ENCODE measurements at regions not wholly inside any gene's neighbourhood (a gene's known extent, or its start where the extent isn't known, plus 50 kb on each side); places are given as distances from the start of the nearest gene placed in this dataset.
A peak's percentile ranks its signal among the peaks of the same experiment; 100 is the strongest.

DNA sequence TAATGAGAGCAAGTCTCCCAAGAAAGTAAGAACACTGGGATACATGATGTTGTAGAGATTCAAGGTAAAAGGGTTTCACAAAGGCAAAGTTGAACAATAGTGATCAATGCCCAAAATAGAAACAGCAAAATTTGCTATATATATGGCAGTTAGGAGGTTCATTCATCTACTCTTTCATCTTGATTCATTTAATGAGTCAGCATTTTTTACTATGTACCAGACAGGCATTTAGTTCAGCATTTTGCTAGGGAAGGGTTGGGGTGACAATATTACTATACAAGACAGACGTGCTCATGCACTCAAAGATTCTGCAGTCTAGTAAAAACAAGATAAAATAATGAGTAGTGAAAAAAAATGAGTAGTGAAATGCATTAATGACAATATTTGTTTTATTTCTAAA is 264.9 kb upstream of the LMO3 start:
- no peak for DNase-seq (ENCODE audit: low read depth)
- TF ChIP-seq, protein P1, sequence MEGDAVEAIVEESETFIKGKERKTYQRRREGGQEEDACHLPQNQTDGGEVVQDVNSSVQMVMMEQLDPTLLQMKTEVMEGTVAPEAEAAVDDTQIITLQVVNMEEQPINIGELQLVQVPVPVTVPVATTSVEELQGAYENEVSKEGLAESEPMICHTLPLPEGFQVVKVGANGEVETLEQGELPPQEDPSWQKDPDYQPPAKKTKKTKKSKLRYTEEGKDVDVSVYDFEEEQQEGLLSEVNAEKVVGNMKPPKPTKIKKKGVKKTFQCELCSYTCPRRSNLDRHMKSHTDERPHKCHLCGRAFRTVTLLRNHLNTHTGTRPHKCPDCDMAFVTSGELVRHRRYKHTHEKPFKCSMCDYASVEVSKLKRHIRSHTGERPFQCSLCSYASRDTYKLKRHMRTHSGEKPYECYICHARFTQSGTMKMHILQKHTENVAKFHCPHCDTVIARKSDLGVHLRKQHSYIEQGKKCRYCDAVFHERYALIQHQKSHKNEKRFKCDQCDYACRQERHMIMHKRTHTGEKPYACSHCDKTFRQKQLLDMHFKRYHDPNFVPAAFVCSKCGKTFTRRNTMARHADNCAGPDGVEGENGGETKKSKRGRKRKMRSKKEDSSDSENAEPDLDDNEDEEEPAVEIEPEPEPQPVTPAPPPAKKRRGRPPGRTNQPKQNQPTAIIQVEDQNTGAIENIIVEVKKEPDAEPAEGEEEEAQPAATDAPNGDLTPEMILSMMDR (IDR thresholded peaks at IDR 0.05; ENCODE audit: low read depth, low read length, missing control alignments): no peak
- H3K4me3 ChIP-seq (ENCODE audit: low read depth, low read length): no peak overlapping the region
- in situ Hi-C loops (cut with HindIII; ENCODE audit: low sequenced_read_pairs): no loop called here

DNA sequence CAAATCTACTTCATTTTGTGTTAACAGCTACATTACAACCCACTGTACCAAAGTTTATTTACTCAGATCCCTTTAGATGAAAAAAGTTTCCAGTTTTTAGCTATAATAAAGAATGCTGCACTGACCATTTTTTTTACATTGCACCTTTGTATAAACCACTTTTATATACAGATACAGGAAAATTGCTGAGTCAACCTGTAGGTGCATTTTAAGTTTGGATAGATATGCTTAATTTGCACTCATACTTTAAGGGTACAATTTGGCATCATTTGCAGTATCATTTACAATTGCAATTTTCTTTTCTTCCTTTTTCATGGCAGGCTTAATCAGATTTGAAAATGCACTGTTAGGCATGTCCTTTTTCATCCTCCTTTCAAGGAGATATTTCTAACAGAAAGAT is 257.8 kb upstream of the LMO3 start:
- no peak overlapping the region for H3K4me3 ChIP-seq (ENCODE audit: low read depth, low read length)
- TF ChIP-seq, protein P1 (IDR thresholded peaks at IDR 0.05; ENCODE audit: low read depth, low read length, missing control alignments): no peak
- in situ Hi-C loops (cut with HindIII; ENCODE audit: low sequenced_read_pairs): no loop called here
- DNase-seq (ENCODE audit: low read depth): no peak

DNA sequence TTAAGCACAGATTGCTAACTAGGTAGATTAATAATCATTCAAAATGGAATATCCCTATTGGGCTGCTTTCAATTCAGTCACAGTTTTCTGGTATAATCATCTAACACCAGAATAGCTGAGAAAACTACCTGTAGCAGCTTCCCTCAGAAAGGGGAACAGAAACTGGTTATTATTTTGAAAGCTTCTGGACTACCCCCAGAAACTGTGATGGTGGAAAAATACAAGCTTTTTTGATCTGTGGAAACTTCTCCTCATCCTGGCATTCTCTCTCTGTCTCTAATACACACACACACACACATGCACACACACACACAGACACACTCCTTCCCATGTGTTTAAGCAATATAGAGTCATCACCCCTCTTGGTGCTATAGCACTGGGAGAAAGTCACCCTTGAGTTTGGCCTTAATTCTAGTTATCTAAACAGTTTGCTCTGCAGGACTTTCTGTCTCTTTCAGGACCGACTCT is 251.5 kb upstream of the LMO3 start:
- in situ Hi-C loops (cut with HindIII; ENCODE audit: low sequenced_read_pairs): no loop called here
- H3K4me3 ChIP-seq (ENCODE audit: low read depth, low read length): no peak overlapping the region
- TF ChIP-seq, protein P1 (IDR thresholded peaks at IDR 0.05; ENCODE audit: low read depth, low read length, missing control alignments): no peak
- no peak for DNase-seq (ENCODE audit: low read depth)

DNA sequence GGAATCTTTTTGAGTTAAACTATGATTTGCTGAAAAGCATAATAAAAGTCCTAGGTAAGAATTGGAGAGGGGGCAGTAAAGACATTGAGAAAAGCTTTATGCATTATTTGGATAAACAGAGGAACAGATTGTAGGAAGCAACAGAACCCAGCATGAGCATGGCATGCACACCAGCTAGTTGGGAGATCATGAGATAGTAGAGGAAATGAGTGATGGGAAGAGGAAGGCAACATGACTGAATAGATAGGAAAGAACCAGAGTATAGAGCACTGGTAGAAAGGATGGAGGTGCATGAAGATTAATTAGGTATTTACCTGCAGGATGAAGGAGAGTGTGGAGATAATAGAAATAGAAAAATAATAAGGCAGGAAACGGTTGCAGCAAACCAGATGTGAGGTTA is 248.5 kb upstream of the LMO3 start:
- no peak for DNase-seq (ENCODE audit: low read depth)
- in situ Hi-C loops (cut with HindIII; ENCODE audit: low sequenced_read_pairs): no loop called here
- no peak overlapping the region for H3K4me3 ChIP-seq (ENCODE audit: low read depth, low read length)
- TF ChIP-seq, protein P1 (IDR thresholded peaks at IDR 0.05; ENCODE audit: low read depth, low read length, missing control alignments): no peak

DNA sequence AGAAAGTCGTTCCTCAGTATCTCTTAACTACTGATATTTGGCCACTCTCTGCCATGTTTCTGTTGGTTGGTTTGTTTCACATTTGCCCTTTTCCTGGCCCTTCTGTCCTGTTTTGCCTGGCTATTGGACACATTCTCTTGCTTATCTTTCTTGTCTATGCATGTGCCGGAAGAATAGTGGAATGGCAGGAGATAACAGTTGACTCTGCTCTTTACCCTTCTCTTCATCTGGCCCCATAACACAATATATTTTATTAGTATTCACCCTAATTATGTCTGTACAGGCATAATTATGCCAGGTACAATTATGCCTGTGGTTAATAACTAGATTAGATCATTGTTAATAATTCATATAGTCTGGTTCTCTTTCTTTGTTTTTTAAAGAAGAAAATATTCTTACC is 243.5 kb upstream of the LMO3 start:
- in situ Hi-C loops (cut with HindIII; ENCODE audit: low sequenced_read_pairs): no loop called here
- DNase-seq (ENCODE audit: low read depth): no peak
- H3K4me3 ChIP-seq (ENCODE audit: low read depth, low read length): no peak overlapping the region
- TF ChIP-seq, protein P1 (IDR thresholded peaks at IDR 0.05; ENCODE audit: low read depth, low read length, missing control alignments): no peak

DNA sequence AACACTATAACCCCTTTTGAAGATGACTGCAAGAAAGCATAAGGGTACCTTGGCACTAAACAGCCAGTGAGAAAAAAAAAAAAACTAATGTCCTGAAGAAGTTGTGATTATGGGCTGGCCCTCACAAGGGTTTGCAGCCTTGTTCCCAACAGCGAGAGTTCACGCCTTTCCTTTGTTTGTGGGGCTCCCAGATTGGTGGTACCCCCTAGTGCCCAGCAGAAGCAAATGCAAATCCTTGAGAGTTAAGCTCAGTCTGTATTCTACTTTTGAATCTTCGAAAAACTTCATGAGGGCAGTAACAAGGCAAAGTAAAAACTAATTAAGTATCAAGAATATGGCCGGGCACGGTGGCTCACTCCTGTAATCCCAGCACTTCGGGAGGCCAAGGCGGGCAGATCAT is 238.9 kb upstream of the LMO3 start:
- no peak for DNase-seq (ENCODE audit: low read depth)
- in situ Hi-C loops (cut with HindIII; ENCODE audit: low sequenced_read_pairs): no loop called here
- TF ChIP-seq, protein P1 (IDR thresholded peaks at IDR 0.05; ENCODE audit: low read depth, low read length, missing control alignments): peak; percentile 15
- H3K4me3 ChIP-seq (ENCODE audit: low read depth, low read length): no peak overlapping the region
